ENCODE measurements at regions not wholly inside any gene's neighbourhood (a gene's known extent, or its start where the extent isn't known, plus 50 kb on each side); places are given as distances from the start of the nearest gene placed in this dataset.
A peak's percentile ranks its signal among the peaks of the same experiment; 100 is the strongest.
"Not testable (repeated sequence)": the region's sequence is repeated elsewhere in the genome, so short reads cannot be mapped to it uniquely, and the experiment has no call there.

DNA sequence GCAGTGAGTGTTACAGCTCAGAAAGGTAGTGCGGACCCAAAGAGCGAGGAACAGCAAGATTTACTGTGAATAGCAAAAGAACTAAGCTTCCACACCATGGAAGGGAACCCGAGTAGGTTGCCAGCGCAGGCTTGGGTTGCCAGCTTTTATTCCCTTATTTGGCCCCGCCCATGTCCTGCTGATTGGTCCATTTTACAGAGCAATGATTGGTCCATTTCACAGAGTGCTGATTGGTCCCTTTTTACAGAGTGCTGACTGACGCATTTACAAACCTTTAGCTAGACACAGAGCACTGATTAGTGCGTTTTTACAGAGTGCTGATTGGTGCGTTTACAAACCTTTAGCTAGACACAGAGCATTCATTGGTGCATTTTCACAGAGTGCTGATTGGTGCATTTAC is 1030.7 kb downstream of the EPHA7 start:
- 71% methylated on average over 8 of the region's 8 CpGs for WGBS (ENCODE audit: insufficient coverage, insufficient replicate concordance, low lambda C conversion rate, missing lambda C conversion rate)
- not testable (repeated sequence) for BruUV-seq (replicated peaks)
- SMC1A ChIA-PET (ENCODE audit: uncharacterized antibody, unreplicated experiment) = interaction anchor here (1.0 to 1.3 kb wide), 2 partner anchors 20 to 1909 kb away, joined by 3 read pairs; no protein-coding TSS in a partner anchor

DNA sequence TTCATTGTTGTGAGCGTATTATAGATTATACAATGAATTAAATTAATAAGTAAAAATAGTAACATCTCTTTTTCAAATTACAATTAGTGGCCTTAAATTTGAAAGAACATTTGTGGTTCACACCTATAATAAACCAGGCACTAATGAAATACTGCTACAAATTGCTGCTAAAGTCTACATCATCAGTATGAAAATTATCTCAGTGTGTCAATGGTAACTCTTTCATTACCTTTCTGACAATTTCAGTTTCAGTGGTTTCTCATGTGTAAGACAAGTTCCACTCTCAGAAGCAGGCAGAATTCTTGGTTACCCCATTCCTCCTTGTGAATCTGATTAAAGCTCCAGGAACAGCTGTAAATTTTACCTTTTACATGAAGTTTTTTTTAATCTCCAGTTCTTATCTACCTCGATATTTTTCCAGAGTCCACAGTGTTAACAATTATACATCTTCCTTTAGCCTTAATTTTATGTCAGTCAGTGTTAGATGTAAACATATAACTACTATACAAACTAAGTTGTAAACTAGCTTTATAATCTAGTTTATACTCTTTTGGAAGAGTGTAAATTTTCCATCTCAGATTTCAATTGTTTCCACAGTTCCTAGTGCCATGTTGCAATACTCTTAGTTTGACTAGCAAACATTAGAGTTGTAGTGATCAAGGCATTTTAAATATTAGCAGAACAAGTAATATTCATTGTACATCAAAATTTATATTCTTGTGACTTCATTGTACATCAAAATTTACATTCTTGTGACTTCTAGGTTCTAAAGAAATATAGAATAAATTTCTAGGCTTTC is 1038.4 kb downstream of the EPHA7 start:
- ChIA-PET RAD21 (ENCODE audit: unreplicated experiment) (interaction anchor here (1.8 kb wide), 1 partner anchor 9 kb away, joined by 7 read pairs; no protein-coding TSS in a partner anchor), SMC1A (ENCODE audit: uncharacterized antibody, unreplicated experiment) (interaction anchor here (0.7 to 1.5 kb wide), 4 partner anchors 10 to 259 kb away, joined by 3 to 8 read pairs (median 4); no protein-coding TSS in a partner anchor), CTCF (interaction anchor here (1.2 kb wide), 1 partner anchor 10 kb away, joined by 5 read pairs; no protein-coding TSS in a partner anchor), POLR2A (no interaction called here)
- intact Hi-C loops (cut with micrococcal nuclease; ENCODE audit: unreplicated experiment) (no loop called here), in situ Hi-C loops (cut with MboI) (no loop called here)
- Histone ChIP-seq H3K79me2 (ENCODE audit: control insufficient read depth, insufficient read depth, low read length) (no peaks in the 10 kb centered on the region), H2AFZ (ENCODE audit: control insufficient read depth, low read depth, low read length) (no peak overlapping the region), H3K4me1 (ENCODE audit: control insufficient read depth, insufficient read depth, low read length) (no peaks in the 10 kb centered on the region), H3K27me3 (replicated peaks in 1 of 2; ENCODE audit: control insufficient read depth in 2 of 2, insufficient read depth in 2 of 2, low read length in 1 of 2) (no peaks in the 10 kb centered on the region), H4K20me1 (ENCODE audit: control insufficient read depth, insufficient read depth) (no peaks in the 10 kb centered on the region), H3K9ac (ENCODE audit: control insufficient read depth, insufficient read depth, low read length) (no peak overlapping the region), H3K4me2 (ENCODE audit: control insufficient read depth, insufficient read depth) (no peak overlapping the region), H3K9me3 (replicated peaks; ENCODE audit: control insufficient read depth, insufficient read depth, low read length) (no peaks in the 10 kb centered on the region), H3K4me3 (no peak overlapping the region), H3K36me3 (ENCODE audit: control insufficient read depth in 2 of 2, insufficient read depth in 2 of 2, low read length in 1 of 2) (no peaks in the 10 kb centered on the region), H3K27ac (ENCODE audit: control insufficient read depth, insufficient read depth) (no peak overlapping the region)
- 25% methylated on average over 2 of the region's 2 CpGs for WGBS (ENCODE audit: insufficient coverage, insufficient replicate concordance, low lambda C conversion rate, missing lambda C conversion rate)
- BruUV-seq (replicated peaks) = no TSS peak
- DNase-seq (ENCODE audit: low read depth, low spot score) (no peak), FAIRE-seq (no peak), ATAC-seq (peak; percentile 72)
- no peak for TF ChIP-seq HDAC2 (IDR thresholded peaks at IDR 0.05)
- TF ChIP-seq JUND (IDR thresholded peaks at IDR 0.05; ENCODE audit: low read depth, low read length) = no peak
- no peak for TF ChIP-seq JUNB (IDR thresholded peaks at IDR 0.05)
- no peak for TF ChIP-seq BMI1 (IDR thresholded peaks at IDR 0.05; ENCODE audit: borderline replicate concordance)
- TF ChIP-seq BHLHE40 (IDR thresholded peaks at IDR 0.05; ENCODE audit: borderline replicate concordance in 1 of 2, low read depth in 2 of 2, low read length in 1 of 2) = no peak
- TF ChIP-seq, protein P1, sequence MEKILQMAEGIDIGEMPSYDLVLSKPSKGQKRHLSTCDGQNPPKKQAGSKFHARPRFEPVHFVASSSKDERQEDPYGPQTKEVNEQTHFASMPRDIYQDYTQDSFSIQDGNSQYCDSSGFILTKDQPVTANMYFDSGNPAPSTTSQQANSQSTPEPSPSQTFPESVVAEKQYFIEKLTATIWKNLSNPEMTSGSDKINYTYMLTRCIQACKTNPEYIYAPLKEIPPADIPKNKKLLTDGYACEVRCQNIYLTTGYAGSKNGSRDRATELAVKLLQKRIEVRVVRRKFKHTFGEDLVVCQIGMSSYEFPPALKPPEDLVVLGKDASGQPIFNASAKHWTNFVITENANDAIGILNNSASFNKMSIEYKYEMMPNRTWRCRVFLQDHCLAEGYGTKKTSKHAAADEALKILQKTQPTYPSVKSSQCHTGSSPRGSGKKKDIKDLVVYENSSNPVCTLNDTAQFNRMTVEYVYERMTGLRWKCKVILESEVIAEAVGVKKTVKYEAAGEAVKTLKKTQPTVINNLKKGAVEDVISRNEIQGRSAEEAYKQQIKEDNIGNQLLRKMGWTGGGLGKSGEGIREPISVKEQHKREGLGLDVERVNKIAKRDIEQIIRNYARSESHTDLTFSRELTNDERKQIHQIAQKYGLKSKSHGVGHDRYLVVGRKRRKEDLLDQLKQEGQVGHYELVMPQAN (conservative IDR thresholded peaks at IDR 0.05) = no peak
- no peak for TF ChIP-seq MYC (IDR thresholded peaks at IDR 0.05; ENCODE audit: insufficient read depth, insufficient read length, insufficient replicate concordance, low read length, severe bottlenecking)
- TF ChIP-seq BCL11A (IDR thresholded peaks at IDR 0.05; ENCODE audit: low read depth, low read length) = no peak
- no peak for TF ChIP-seq RFX5 (IDR thresholded peaks at IDR 0.05; ENCODE audit: low read depth, low read length)
- TF ChIP-seq, protein P2, sequence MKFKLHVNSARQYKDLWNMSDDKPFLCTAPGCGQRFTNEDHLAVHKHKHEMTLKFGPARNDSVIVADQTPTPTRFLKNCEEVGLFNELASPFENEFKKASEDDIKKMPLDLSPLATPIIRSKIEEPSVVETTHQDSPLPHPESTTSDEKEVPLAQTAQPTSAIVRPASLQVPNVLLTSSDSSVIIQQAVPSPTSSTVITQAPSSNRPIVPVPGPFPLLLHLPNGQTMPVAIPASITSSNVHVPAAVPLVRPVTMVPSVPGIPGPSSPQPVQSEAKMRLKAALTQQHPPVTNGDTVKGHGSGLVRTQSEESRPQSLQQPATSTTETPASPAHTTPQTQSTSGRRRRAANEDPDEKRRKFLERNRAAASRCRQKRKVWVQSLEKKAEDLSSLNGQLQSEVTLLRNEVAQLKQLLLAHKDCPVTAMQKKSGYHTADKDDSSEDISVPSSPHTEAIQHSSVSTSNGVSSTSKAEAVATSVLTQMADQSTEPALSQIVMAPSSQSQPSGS (IDR thresholded peaks at IDR 0.05; ENCODE audit: low read length) = no peak
- no peak for TF ChIP-seq GABPA (IDR thresholded peaks at IDR 0.05; ENCODE audit: low read depth)
- TF ChIP-seq IKZF2 (IDR thresholded peaks at IDR 0.05) = peak in 1 of 2 experiments; percentile 26; a peak in 2 of 4 replicates
- TF ChIP-seq NR2F1 (conservative IDR thresholded peaks at IDR 0.05) = 0 out of 2 replicates have a peak, but pooled peaks have one; percentile 26

More for the DNA sequence above, 1030.7 kb downstream of the EPHA7 start:
- DNase-seq (ENCODE audit: low read depth, low spot score); in situ Hi-C loops (cut with MboI); H3K4me3 ChIP-seq; H3K27ac ChIP-seq (ENCODE audit: control insufficient read depth, insufficient read depth); H2AFZ ChIP-seq (ENCODE audit: control insufficient read depth, low read depth, low read length); POLR2A ChIA-PET; H4K20me1 ChIP-seq (ENCODE audit: control insufficient read depth, insufficient read depth); H3K4me1 ChIP-seq (ENCODE audit: control insufficient read depth, insufficient read depth, low read length); H3K79me2 ChIP-seq (ENCODE audit: control insufficient read depth, insufficient read depth, low read length); H3K9me3 ChIP-seq (replicated peaks; ENCODE audit: control insufficient read depth, insufficient read depth, low read length); RAD21 ChIA-PET (ENCODE audit: unreplicated experiment); H3K9ac ChIP-seq (ENCODE audit: control insufficient read depth, insufficient read depth, low read length); H3K4me2 ChIP-seq (ENCODE audit: control insufficient read depth, insufficient read depth); H3K36me3 ChIP-seq (ENCODE audit: control insufficient read depth in 2 of 2, insufficient read depth in 2 of 2, low read length in 1 of 2); ATAC-seq; intact Hi-C loops (cut with micrococcal nuclease; ENCODE audit: unreplicated experiment); FAIRE-seq; H3K27me3 ChIP-seq (replicated peaks in 1 of 2; ENCODE audit: control insufficient read depth in 2 of 2, insufficient read depth in 2 of 2, low read length in 1 of 2): not testable (repeated sequence)
- CTCF ChIA-PET = interaction anchor here (0.6 to 1.6 kb wide), 3 partner anchors 10 to 278 kb away, joined by 3 to 4 read pairs (median 3); no protein-coding TSS in a partner anchor
- peak; percentile 58 for TF ChIP-seq NFYB (IDR thresholded peaks at IDR 0.05; ENCODE audit: insufficient read depth, low read depth, low read length)

Data from GM12878 (cell line).